IMR-90 (cell line): ENCODE measurements at regions not wholly inside any gene's neighbourhood (a gene's known extent, or its start where the extent isn't known, plus 50 kb on each side); places are given as distances from the start of the nearest gene placed in this dataset.

ENCODE experiments used
- ATAC-seq: fragments of 200-7000 bp; cut with Tn5 transposase; 2 replicates; pipeline ENCODE4 v1.9.1; 2020; ENCODE audit warnings: low read depth, mild to moderate bottlenecking, moderate library complexity
- BruUV-seq: library from RNA; stranded (reverse); fragments of 400-500 nt; replicated peaks from 2 replicates; lab custom pipeline; 2021; lab: Mats Ljungman, UMichigan
- CTCF ChIA-PET: fragments of 300-600 bp; formaldehyde crosslinking; extraction: SDS; loops from one replicate; lab custom pipeline; 2021; ENCODE audit warnings: antibody characterized with exemption; lab: Yijun Ruan, JAX
- POLR2A ChIA-PET: fragments of 300-600 bp; sonication (Branson Sonifier 250); formaldehyde crosslinking; loops from one replicate; lab custom pipeline; 2022; ENCODE audit warnings: antibody characterized with exemption; ENCODE audit not compliant: unreplicated experiment; lab: Charles Lee
- DNase-seq: peaks from one replicate; pipeline ENCODE4 v3.0.0; 2013
- H2AFZ ChIP-seq: replicated peaks from 2 replicates; pipeline ENCODE3; 2013; ENCODE audit warnings: low read length, mild to moderate bottlenecking; ENCODE audit not compliant: poor library complexity
- H2AK5ac ChIP-seq: 2 replicates; pipeline ENCODE4 v1.6.1; 2013; ENCODE audit warnings: low read depth, low read length, inconsistent platforms
- H2AK9ac ChIP-seq: replicated peaks from 2 replicates; pipeline ENCODE3; 2013; ENCODE audit warnings: mild to moderate bottlenecking, low read depth, low read length, moderate library complexity; ENCODE audit not compliant: poor library complexity
- H2BK120ac ChIP-seq: 2 replicates; pipeline ENCODE4 v1.6.1; 2013; ENCODE audit warnings: low read depth, low read length, inconsistent platforms
- H2BK15ac ChIP-seq: 3 replicates; pipeline ENCODE4 v1.6.1; 2013; ENCODE audit warnings: low read depth, low read length, inconsistent platforms
- H2BK20ac ChIP-seq: 2 replicates; pipeline ENCODE4 v1.6.1; 2013; ENCODE audit warnings: low read depth, mild to moderate bottlenecking, inconsistent platforms, low read length, moderate library complexity
- H2BK5ac ChIP-seq: 2 replicates; pipeline ENCODE4 v1.6.1; 2013; ENCODE audit warnings: mild to moderate bottlenecking, low read depth, low read length, inconsistent platforms; ENCODE audit not compliant: poor library complexity, severe bottlenecking
- H3K14ac ChIP-seq: replicated peaks from 2 replicates; pipeline ENCODE4 v1.6.1; 2013; ENCODE audit warnings: low read depth, low read length, inconsistent platforms
- H3K18ac ChIP-seq: 2 replicates; pipeline ENCODE4 v1.6.1; 2013; ENCODE audit warnings: low read depth, low read length, control low read depth
- H3K23ac ChIP-seq: 2 replicates; pipeline ENCODE4 v1.6.1; 2013; ENCODE audit warnings: low read depth, low read length, inconsistent platforms
- H3K27ac ChIP-seq: 2 replicates; pipeline ENCODE4 v1.5.1; 2013; ENCODE audit warnings: mild to moderate bottlenecking, control low read depth, low read length; ENCODE audit not compliant: insufficient read depth
- H3K27me3 ChIP-seq: 2 replicates; pipeline ENCODE4 v1.6.1; 2013; ENCODE audit warnings: low read length; ENCODE audit not compliant: control insufficient read depth, insufficient read depth
- H3K36me3 ChIP-seq: 2 replicates; pipeline ENCODE4 v1.6.1; 2013; ENCODE audit warnings: low read length, mixed read lengths; ENCODE audit not compliant: control insufficient read depth, insufficient read depth
- H3K4ac ChIP-seq: 2 replicates; pipeline ENCODE4 v1.6.1; 2013; ENCODE audit warnings: low read depth, low read length, inconsistent platforms
- H3K4me1 ChIP-seq: 2 replicates; pipeline ENCODE4 v1.6.1; 2013; ENCODE audit warnings: low read length, mixed read lengths; ENCODE audit not compliant: control insufficient read depth, insufficient read depth
- H3K4me2 ChIP-seq: 2 replicates; pipeline ENCODE4 v1.6.1; 2013; ENCODE audit warnings: low read depth, mild to moderate bottlenecking, control low read depth, low read length, moderate library complexity
- H3K4me3 ChIP-seq: 2 replicates; pipeline ENCODE4 v1.5.1; 2013; ENCODE audit warnings: low read depth, mild to moderate bottlenecking, control low read depth, low read length, moderate library complexity; ENCODE audit not compliant: insufficient read depth
- H3K56ac ChIP-seq: 2 replicates; pipeline ENCODE4 v1.6.1; 2013; ENCODE audit warnings: low read length, inconsistent platforms; ENCODE audit not compliant: insufficient read depth; ENCODE audit errors: extremely low read depth
- H3K79me1 ChIP-seq, 2 experiments: 2 replicates each; pipeline ENCODE4 v1.6.1; 2013; ENCODE audit warnings: low read length in 2 of 2, inconsistent platforms in 1 of 2, low read depth in 1 of 2
- H3K9ac ChIP-seq: 2 replicates; pipeline ENCODE4 v1.6.1; 2013; ENCODE audit warnings: low read depth, low read length, control low read depth
- H3K9me1 ChIP-seq: 2 replicates; pipeline ENCODE4 v1.6.1; 2013; ENCODE audit warnings: low read length, inconsistent platforms; ENCODE audit not compliant: insufficient read depth
- H3K9me3 ChIP-seq: 2 replicates; pipeline ENCODE4 v1.6.1; 2013; ENCODE audit warnings: low read length; ENCODE audit not compliant: control insufficient read depth, insufficient read depth
- H4K20me1 ChIP-seq: 2 replicates; pipeline ENCODE4 v1.6.1; 2013; ENCODE audit warnings: low read length, inconsistent platforms; ENCODE audit not compliant: insufficient read depth
- H4K5ac ChIP-seq: 2 replicates; pipeline ENCODE4 v1.6.1; 2013; ENCODE audit warnings: mild to moderate bottlenecking, low read depth, low read length, control low read depth
- H4K8ac ChIP-seq, 2 experiments: 2 replicates each; pipeline ENCODE4 v1.6.1; 2013; ENCODE audit warnings: low read depth in 2 of 2, low read length in 2 of 2, control low read depth in 1 of 2, inconsistent platforms in 1 of 2
- H4K91ac ChIP-seq: 2 replicates; pipeline ENCODE4 v1.6.1; 2013; ENCODE audit warnings: low read depth, low read length, inconsistent platforms; ENCODE audit not compliant: insufficient read depth
- CTCF ChIP-seq: conservative IDR thresholded peaks from 2 replicates; pipeline ENCODE4 v1.5.1; 2012; ENCODE audit warnings: mild to moderate bottlenecking, low read depth, low read length, improper control_type of control experiment
- FOS ChIP-seq: fragments of 150-350 bp; IDR thresholded peaks from 2 replicates; pipeline ENCODE4 v1.6.1; 2016; ENCODE audit warnings: low read depth, low read length
- RAD21 ChIP-seq: IDR thresholded peaks from 2 replicates; pipeline ENCODE4 v1.6.1; 2012; ENCODE audit warnings: low read length, improper control_type of control experiment
- WGBS, 2 experiments: methylation state at CpG; one replicate each; pipeline versions ENCODE4 v1.1.5 to v1.1.7; 2013; ENCODE audit warnings: missing lambda C conversion rate in 2 of 2; ENCODE audit not compliant: insufficient read length in 1 of 2; ENCODE audit errors: extremely low coverage in 2 of 2; 5-methylcytosine and 5-hydroxymethylcytosine counted together
- dilution Hi-C: fragments of 300-500 bp; cut with HindIII; formaldehyde crosslinking; loops from one replicate; pipeline ENCODE4 v1.14.3; 2018; ENCODE audit warnings: low sequenced_read_pairs; ENCODE audit not compliant: unreplicated experiment
- in situ Hi-C: fragments of 300-500 bp; cut with MboI; formaldehyde crosslinking; loops from 3 replicates; pipeline ENCODE4 v1.14.3; 2019; ENCODE audit warnings: low sequenced_read_pairs, inconsistent platforms, mixed read lengths
- intact Hi-C: fragments of 100-400 bp; cut with micrococcal nuclease; formaldehyde crosslinking; loops from 2 replicates; pipeline ENCODE4 v1.10.0; 2022

GRCh38 chr2:136381245-136381644 is 263.3 kb upstream of the CXCR4 start:
- dilution Hi-C loops, result no loop called here
- no peak overlapping the region for H2BK20ac ChIP-seq
- no peak for TF ChIP-seq FOS
- no peak for TF ChIP-seq RAD21
- TF ChIP-seq CTCF, result no peak
- H3K4me3 ChIP-seq, result no peak overlapping the region
- no peak overlapping the region for H4K5ac ChIP-seq
- ChIA-PET CTCF (interaction anchor here (1.4 kb wide), 1 partner anchor 467 kb away, joined by 6 read pairs; no protein-coding TSS in a partner anchor), POLR2A (no interaction called here)
- DNase-seq, result no peak
- H2BK15ac ChIP-seq, result no peak overlapping the region
- no TSS peak for BruUV-seq
- H3K4ac ChIP-seq, result no peak overlapping the region
- in situ Hi-C loops, result loop anchor here (25.0 kb wide), 1 partner anchor 1394 kb away; no protein-coding TSS in a partner anchor
- H3K9ac ChIP-seq, result no peak overlapping the region
- no peak overlapping the region for H3K14ac ChIP-seq
- H3K23ac ChIP-seq, result no peak overlapping the region
- WGBS, 2 experiments, result no CpG with 5 or more reads among the region's 1 CpG
- no peak overlapping the region for H2AK5ac ChIP-seq
- no peaks in the 10 kb centered on the region for H3K9me3 ChIP-seq
- H3K4me1 ChIP-seq, result no peaks in the 10 kb centered on the region
- H3K18ac ChIP-seq, result no peak overlapping the region
- intact Hi-C loops, result loop anchor here (5.0 kb wide), 1 partner anchor 1394 kb away; no protein-coding TSS in a partner anchor
- H3K56ac ChIP-seq, result no peak overlapping the region
- no peak overlapping the region for H2BK120ac ChIP-seq
- H3K27me3 ChIP-seq, result no peaks in the 10 kb centered on the region
- no peak overlapping the region for H3K4me2 ChIP-seq
- ATAC-seq, result no peak
- no peak overlapping the region for H2AFZ ChIP-seq
- H4K8ac ChIP-seq, result no peak overlapping the region
- no peak overlapping the region for H2BK5ac ChIP-seq
- no peak overlapping the region for H2AK9ac ChIP-seq
- no peaks in the 10 kb centered on the region for H4K20me1 ChIP-seq
- no peak overlapping the region for H3K27ac ChIP-seq
- no peaks in the 10 kb centered on the region for H3K9me1 ChIP-seq
- no peak overlapping the region for H4K91ac ChIP-seq
- no peaks in the 10 kb centered on the region for H3K36me3 ChIP-seq
- no peaks in the 10 kb centered on the region for H3K79me1 ChIP-seq
